Lung (tissue), 11 donors: ENCODE measurements at regions not wholly inside any gene's neighbourhood (a gene's known extent, or its start where the extent isn't known, plus 50 kb on each side); places are given as distances from the start of the nearest gene placed in this dataset.

ENCODE experiments used
- ATAC-seq: fragments of 200-7000 bp; cut with Tn5 transposase; one replicate; pipeline ENCODE4 v1.9.1; 2020; ENCODE audit warnings: moderate number of reproducible peaks; ENCODE audit not compliant: insufficient read depth, low FRiP score
- DNase-seq, 3 donors: peaks; one replicate each; pipeline ENCODE4 v3.0.0-alpha.2; 2013 to 2017
- H3K27ac ChIP-seq, 2 donors: one replicate each; pipeline ENCODE4 v1.5.1; 2013; ENCODE audit warnings: mild to moderate bottlenecking in 2 of 2, moderate library complexity in 2 of 2, control low read depth in 1 of 2, inconsistent platforms in 1 of 2, low read depth in 1 of 2, low read length in 1 of 2
- H3K27me3 ChIP-seq, 3 donors: one replicate each; pipeline ENCODE4 v1.5.1; 2013; ENCODE audit warnings: low read length in 2 of 3; ENCODE audit not compliant: control insufficient read depth in 3 of 3, insufficient read depth in 3 of 3
- H3K36me3 ChIP-seq, 4 donors: one replicate each; pipeline ENCODE4 v1.5.1; 2013; ENCODE audit warnings: low read length in 4 of 4, mild to moderate bottlenecking in 1 of 4, moderate library complexity in 1 of 4; ENCODE audit not compliant: control insufficient read depth in 4 of 4, insufficient read depth in 4 of 4
- H3K4me1 ChIP-seq, 5 donors: one replicate each; pipeline ENCODE4 v1.5.1; 2013; ENCODE audit warnings: low read length in 5 of 5, mild to moderate bottlenecking in 2 of 5, moderate library complexity in 1 of 5; ENCODE audit not compliant: control insufficient read depth in 5 of 5, insufficient read depth in 5 of 5
- H3K4me3 ChIP-seq: one replicate; pipeline ENCODE4 v1.5.1; 2013; ENCODE audit warnings: mild to moderate bottlenecking, control low read depth, moderate library complexity
- H3K9ac ChIP-seq, 2 donors: one replicate each; pipeline ENCODE4 v1.5.1; 2013; ENCODE audit warnings: low read length in 2 of 2, control low read depth in 1 of 2; ENCODE audit not compliant: insufficient read depth in 1 of 2
- H3K9me3 ChIP-seq, 4 donors: one replicate each; pipeline ENCODE4 v1.5.1; 2013; ENCODE audit warnings: low read length in 3 of 4, mild to moderate bottlenecking in 1 of 4, moderate library complexity in 1 of 4; ENCODE audit not compliant: control insufficient read depth in 4 of 4, insufficient read depth in 3 of 4
- CTCF ChIP-seq: IDR thresholded peaks from 2 replicates; pipeline ENCODE4 v1.5.1; 2012; ENCODE audit warnings: mild to moderate bottlenecking; ENCODE audit errors: control extremely low read depth, extremely low read depth
- WGBS, 2 donors: extraction: QIAGEN DNeasy Blood & Tissue Kit; methylation state at CpG; one replicate each; pipeline ENCODE4 v1.1.7; 2013; 5-methylcytosine and 5-hydroxymethylcytosine counted together
- donor health status: control.
- donor health status: control.
- donor health status: Bipolar disorder and iron deficiency.
- donor health status: healthy.
- donor health status: DM: yes; HTN: yes; CAD: no.

GRCh38 chr10:44067432-44067831, 317.5 kb downstream of the CXCL12 start:
- Histone ChIP-seq H3K36me3 (no peaks in the 10 kb centered on the region), H3K4me1 (peaks cover 0 to 16% (median 4%) of the 10 kb centered on the region in 5 donors), H3K9ac (no peak overlapping the region), H3K27ac (no peak overlapping the region), H3K9me3 (no peaks in the 10 kb centered on the region), H3K4me3 (no peak overlapping the region), H3K27me3 (no peaks in the 10 kb centered on the region)
- ATAC-seq (no peak), DNase-seq (no peak)
- WGBS, 2 donors: 91 to 96% methylated on average over 2 of the region's 2 CpGs
- no peak for TF ChIP-seq CTCF

- Histone ChIP-seq H3K4me1 (peaks cover 0 to 13% (median 4%) of the 10 kb centered on the region in 5 donors), H3K9ac (no peak overlapping the region), H3K9me3 (no peaks in the 10 kb centered on the region), H3K27me3 (no peaks in the 10 kb centered on the region), H3K36me3 (no peaks in the 10 kb centered on the region), H3K27ac (no peak overlapping the region), H3K4me3 (no peak overlapping the region)
- DNase-seq (peak in 1 of 3 donors; percentile 31), ATAC-seq (no peak)
- 76 to 86% methylated on average over 5 of the region's 5 CpGs for WGBS, 2 donors
- no peak for TF ChIP-seq CTCF
These were observed 318.2 kb downstream of the CXCL12 start for GRCh38 chr10:44066527-44067255.

GRCh38 chr10:44065788-44066526, 318.9 kb downstream of the CXCL12 start:
- peak in 1 of 3 donors; percentile 29 for DNase-seq
- ATAC-seq: no peak
- Histone ChIP-seq H3K4me3 (no peak overlapping the region), H3K9me3 (no peaks in the 10 kb centered on the region), H3K36me3 (no peaks in the 10 kb centered on the region), H3K4me1 (peaks cover 0 to 13% (median 4%) of the 10 kb centered on the region in 5 donors), H3K27ac (no peak overlapping the region), H3K27me3 (no peaks in the 10 kb centered on the region), H3K9ac (no peak overlapping the region)
- TF ChIP-seq CTCF: no peak
- 57 to 77% methylated on average over 9 of the region's 9 CpGs for WGBS, 2 donors
